ENCODE measurements at regions not wholly inside any gene's neighbourhood (a gene's known extent, or its start where the extent isn't known, plus 50 kb on each side); places are given as distances from the start of the nearest gene placed in this dataset.

GRCh38 chr16:62644030-62644812 is 608.0 kb upstream of the CDH8 start:
- no peak for TF ChIP-seq EZH2 (optimal IDR thresholded peaks at IDR 0.05; ENCODE audit: low read depth, low read length)
- no peak for TF ChIP-seq CTCF (IDR thresholded peaks at IDR 0.05; ENCODE audit: low read length)
- no peak for TF ChIP-seq EZH2phosphoT487 (IDR thresholded peaks at IDR 0.05; ENCODE audit: low read length)
